Amniotic epithelial cell (primary cell): ENCODE measurements at regions not wholly inside any gene's neighbourhood (a gene's known extent, or its start where the extent isn't known, plus 50 kb on each side); places are given as distances from the start of the nearest gene placed in this dataset.

ENCODE experiments used
- DNase-seq: peaks from one replicate; pipeline ENCODE4 v3.0.0-alpha.2; 2010; ENCODE audit warnings: low read depth

DNA sequence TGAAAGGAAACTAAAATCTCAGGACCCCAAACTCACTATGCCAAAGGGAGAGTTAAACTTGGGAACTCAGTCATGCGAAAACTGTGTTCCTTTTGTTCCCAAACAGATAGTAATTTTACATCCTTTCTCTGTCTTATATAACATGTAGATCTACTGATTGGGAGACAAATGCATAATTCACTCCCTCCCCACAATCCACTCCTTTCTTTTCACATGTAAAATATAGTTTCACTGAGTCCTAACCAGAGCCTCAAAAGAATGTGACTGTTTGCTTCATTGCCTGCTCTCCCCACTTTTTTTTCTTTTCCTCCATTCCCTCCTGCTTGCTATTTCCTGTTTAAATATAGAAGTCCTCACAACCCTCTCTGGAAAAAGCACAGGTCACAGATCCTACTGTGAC, 699.3 kb upstream of the ADGRL3 start:
- DNase-seq = no peak

DNA sequence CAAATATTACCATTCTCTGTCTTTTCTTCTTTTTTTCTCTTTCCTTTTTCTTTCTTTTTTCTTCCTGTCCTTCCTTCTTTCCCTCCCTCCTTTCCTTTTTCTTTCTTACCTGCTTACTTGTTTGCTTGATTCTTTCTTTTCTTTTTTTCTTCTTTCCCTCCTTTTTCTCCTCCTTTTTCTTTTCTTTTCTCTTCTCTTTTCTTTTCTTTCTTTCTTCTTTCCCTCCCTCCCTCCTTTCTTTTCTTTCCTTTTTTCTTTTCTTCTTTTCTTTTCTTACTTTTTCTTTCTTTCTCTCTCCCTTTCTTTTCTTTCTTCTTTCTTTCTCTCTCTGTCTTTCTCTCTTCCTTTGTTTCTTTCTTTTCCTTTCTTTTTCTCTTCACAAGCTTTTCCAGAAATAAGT, 697.4 kb upstream of the ADGRL3 start:
- no peak for DNase-seq

DNA sequence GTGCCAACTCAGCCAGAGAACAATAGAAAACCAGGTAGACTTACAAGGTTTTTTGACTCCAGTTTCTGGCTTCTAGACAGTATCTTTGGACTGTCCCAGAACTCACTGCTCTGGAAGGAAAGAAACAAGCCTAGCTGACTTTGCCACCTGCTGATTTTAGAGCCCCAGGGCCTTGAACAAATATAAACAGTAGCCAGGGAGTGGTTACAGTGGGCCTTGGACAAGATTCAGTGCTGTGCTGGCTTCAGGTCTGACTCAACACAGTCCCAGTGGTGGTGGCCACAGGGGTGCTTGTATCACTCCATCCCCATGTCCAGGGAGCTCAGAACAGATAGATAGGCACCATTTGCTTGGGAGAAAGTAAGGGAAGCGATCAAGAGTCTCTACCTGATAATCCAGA, 694.1 kb upstream of the ADGRL3 start:
- no peak for DNase-seq

DNA sequence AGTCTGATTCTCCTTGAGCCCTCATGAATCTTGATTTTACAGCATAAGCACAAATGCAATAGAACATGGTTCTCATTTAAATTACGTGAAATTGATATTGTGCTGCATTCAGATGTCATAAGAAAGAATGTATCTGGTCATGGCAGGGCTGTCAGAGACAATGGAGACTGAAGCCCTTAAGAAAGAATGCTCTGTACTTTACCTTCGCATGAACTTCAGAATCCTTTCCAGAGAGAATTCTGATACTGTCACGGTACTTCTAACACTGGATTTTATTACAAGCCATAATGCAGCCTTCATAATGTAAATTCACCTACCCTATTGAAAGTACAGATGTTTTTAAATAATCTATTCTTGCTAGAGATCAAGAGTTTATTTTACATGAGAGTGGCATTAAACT, 677.9 kb upstream of the ADGRL3 start:
- no peak for DNase-seq

DNA sequence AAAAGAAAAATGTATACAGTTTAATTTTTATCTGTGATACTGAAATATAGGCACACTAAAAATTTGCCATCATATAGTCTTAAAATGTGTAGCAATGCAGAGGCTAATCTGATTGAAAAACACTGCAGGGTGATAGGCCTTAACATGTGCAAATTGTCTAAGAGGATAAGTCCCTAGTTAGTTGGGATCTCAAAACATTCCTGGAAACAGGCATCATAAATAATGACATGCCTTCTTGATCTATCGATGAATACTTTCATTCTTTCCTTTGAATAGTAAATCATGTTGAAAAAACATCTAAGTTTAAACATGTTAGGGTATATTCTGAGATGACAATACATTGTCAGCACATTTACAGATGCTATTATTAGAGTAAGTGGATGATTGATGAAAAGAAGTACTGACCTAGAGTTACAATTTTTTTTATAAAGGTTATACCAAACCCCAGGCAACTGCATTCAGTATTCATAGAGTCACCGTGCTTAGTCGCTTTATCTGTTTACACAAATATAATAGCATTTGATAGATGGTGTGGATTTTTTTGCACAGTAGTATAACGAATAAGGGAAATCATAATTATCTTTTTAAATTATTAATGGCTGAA, 668.2 kb upstream of the ADGRL3 start:
- DNase-seq = no peak

DNA sequence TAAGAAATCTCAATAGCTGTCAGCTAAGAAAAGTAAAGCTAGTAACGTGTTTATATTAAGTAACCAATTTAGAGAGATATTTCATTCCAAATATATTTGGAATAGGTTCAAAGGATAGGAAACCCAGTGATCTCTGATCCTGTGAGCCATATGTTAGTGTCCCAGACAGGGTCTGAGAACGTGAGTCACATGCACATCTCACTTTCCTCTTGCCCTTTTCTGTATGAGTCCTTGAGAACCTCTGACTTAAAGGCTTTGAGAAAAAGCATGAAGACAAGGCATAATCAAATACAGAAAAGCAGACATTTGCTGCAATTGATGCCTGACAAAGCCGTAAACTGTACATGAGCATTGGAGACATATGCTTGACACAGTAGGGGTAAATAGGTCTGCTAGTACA, 655.1 kb upstream of the ADGRL3 start:
- DNase-seq = no peak

DNA sequence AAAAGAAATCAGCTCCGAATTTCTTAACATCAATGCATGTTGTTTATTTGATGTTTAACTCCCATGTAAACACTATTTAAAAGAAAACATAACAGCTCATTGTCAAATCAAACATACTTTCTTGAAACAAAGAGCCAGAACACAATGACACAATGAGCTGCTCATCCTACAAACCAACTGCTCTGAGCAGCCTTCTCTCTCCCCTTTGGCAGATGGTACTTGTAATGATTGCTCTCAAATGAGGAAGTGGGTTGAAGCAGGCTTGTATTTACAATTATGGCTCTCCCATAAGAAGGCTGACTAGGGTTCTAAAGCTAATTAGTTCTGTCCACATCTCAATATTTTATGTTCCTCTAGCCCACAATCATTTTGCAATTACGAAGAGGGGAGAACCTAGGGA, 637.8 kb upstream of the ADGRL3 start:
- no peak for DNase-seq

DNA sequence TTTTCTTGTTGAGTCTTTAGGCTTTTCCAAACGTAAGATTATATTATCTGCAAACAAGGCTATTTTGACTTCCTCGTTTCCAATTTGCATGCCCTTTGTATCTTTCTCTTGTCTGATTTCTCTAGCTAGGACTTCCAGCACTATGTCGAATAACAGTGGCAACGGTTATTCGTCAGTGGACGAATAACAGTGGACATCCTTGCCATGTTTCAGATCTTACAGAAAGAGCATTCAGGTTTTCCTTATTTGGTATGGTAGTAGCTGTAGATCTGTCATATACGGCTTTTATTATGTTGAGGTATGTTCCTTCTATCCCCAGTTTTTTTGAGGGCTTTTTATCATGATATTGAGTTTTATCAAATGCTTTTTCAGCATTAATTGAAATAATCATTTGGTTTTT, 634.6 kb upstream of the ADGRL3 start:
- DNase-seq = no peak

DNA sequence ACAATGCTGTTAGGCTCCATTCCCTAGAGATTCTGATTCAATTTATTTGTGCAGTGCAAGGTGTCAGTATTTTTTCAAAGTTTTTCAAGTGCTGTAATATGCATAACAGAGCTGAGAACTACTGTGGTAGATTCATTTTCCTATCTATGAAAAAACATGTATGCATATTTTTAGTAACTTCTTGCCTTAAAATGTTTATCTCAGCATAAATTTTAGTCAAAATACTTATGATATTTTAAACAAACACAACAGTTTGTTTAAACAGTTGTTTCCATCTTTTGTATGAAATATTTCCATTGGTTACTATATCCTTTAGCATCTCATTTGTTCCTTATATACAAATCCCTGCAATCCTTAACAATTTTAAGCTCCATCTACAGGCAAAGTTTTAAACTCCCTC, 624.8 kb upstream of the ADGRL3 start:
- no peak for DNase-seq

DNA sequence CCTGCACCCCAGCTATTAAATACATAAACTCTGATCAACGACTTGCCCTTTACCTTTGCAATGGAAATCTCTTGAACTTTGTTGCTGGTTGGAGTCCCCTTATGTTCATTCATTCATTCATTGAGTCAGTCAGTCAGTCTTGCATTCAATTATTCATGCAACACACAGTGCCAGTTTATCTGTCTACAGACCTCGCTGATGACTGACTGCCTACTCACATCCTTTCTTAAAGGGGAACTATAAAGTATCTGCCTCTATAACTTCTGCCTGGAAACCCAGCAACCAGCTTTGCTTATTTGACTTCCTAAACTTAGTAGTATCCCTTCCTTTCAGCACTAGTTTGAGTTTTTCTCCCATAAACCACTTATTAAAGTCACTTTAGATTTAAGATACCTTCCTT, 620.8 kb upstream of the ADGRL3 start:
- DNase-seq = no peak

DNA sequence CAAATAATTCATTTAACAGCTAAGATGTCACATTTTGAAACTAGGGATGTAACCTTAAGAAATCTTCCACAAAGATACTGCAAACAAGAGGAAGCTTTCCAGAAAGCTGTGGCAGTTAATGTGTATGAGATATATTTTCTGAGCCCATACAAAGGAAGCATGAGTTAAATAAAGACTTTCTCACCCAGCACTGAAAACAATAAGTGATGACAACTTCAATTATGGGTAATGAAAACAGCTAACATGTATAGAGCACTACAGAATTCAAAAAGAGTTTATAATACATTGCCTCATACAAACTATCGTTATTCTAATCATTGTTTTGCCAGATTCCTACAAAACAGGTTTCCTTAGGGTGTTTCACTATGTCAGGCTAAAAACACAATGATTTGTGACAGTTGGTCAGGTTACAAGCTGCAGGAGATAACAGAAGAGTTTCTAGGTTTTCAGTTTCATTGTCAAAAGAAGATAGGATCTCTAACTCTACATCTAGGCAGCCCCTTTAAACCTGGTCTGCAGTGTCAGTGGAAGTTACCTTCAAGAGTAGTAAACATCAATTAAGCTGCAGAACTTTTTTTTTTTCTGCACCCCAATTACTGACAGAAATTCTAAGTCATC, 618.1 kb upstream of the ADGRL3 start:
- no peak for DNase-seq

DNA sequence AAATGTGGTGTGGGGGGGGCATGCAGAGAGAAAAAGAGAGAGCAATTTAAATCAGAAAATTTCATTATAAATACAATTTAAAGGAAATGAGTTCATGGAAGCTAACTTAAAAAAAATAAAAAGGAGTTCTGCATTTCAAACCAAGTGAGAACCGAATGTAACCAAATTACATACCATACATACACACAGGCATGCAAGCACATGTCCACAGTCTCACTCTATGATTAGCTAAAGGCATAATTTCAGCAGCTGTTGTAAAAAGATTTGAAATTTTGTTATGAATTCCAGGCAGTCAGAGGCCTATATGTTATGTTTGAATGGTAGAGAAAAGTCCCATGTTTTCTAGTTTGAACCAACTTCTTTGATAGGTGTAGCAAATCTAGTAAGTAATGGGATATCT, 611.6 kb upstream of the ADGRL3 start:
- no peak for DNase-seq

DNA sequence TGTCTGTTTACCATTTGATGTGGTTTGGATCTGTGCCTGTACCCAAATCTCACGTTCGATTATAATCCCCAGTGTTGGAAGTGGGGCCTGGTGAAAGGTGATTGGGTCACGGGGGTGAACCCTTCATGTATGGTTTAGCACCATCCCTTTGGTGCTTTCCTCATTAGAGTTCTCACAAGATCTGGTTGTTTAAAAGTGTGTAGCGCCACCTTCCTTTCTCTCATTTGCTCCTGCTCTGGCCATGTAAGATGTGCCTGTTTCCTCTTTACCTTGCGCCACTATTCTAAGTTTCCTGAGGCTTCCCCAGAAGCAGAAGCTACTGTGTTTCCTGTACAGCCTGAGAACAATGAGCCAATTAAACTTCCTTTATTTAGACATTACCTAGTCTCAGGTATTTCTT, 610.7 kb upstream of the ADGRL3 start:
- no peak for DNase-seq

DNA sequence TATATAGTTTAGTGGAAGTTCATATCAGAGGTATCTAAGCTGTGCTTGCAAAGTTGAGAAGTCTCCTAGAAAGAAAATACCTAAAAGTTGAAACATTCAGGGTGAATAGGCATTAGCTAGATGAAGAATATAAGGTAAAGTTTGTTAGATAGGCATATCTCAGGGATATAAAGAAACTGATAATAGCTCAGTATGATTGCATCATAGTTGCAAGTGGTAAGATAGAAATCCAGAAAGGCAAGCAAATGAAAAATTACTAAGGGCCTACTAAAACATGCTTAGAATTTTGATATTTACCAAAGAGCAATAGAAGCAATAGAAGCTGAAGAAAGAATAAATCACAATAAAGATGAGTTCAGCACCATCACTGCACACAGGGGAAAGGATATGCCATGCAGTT, 610.0 kb upstream of the ADGRL3 start:
- no peak for DNase-seq

DNA sequence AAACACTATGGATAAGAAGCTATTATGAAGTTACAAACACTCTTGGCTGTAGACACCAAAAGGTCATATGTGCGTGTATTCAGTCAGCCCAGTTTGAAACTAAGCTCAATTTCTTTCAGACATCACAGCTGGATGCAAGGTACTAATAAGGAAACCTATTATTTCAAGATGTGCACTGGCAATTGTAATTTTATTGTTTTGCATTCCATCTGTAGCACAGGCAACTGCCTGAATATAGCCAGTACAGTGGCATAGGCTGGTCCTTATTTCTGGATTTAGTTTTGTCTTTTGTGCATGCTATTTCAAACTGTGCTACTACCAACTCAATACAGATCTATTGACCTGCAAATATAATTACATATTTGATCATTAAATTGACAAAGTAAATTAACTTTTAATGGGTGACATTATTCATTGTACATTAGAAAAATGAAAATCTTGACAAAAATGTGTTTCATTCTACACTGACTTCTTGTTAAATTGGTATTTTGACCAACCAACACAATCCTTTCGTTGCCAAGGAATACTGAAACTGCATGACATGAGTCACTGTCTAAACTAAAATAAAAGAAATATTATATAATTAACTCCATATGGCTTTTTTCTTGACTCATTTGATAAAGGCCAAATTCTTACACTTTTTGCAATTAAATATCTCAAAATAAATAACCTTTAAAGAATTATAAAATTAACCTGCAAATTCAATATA, 594.3 kb upstream of the ADGRL3 start:
- no peak for DNase-seq

DNA sequence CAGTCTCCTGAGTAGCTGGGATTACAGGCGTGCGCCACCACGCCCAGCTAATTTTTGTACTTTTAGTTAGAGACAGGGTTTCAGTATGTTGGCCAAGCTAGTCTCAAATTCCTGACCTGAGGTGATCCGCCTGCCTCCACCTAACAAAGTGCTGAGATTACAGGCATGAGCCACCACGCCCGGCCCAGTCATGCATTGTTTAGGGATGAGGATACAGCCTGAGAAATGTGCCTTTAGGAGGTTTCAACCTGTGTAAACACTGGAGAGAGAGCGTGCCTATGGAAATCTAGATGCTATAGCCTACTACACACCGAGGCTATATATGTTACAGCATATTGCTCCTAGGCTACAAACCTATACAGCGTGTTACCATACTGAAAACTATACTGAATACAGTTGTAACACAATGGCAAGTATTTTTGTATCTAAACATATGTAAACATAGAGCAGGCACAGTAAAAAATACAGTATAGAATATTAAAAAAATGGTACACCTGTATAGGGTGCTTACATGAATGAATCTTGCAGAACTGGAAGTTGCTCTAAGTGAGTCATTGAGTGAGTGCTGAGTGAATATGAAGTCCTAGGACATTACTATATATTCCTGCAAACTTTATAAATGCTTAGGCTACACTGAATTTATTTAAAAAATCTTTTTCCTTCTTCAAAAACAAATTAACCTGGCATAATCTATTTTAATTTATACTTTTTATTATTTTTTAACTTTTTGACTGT, 588.2 kb upstream of the ADGRL3 start:
- no peak for DNase-seq

DNA sequence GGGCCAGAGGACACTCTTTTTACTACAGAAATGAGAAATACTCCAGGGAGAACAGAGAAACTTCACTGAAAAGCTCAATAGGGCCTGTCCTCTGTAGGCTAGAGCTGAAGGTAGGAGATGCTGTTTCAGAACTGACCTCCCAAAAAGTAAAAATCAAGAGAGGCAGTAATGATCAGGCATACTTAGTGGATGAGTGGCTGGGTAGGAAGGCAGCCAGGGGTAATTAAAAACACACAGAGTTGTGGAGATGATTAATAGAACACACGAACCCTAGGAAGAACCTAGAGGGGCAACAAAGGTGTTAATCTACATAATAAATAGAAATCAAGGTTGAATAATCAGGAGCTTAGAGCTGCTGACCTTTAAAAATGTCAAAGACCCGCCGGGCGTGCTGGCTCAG, 582.4 kb upstream of the ADGRL3 start:
- no peak for DNase-seq

DNA sequence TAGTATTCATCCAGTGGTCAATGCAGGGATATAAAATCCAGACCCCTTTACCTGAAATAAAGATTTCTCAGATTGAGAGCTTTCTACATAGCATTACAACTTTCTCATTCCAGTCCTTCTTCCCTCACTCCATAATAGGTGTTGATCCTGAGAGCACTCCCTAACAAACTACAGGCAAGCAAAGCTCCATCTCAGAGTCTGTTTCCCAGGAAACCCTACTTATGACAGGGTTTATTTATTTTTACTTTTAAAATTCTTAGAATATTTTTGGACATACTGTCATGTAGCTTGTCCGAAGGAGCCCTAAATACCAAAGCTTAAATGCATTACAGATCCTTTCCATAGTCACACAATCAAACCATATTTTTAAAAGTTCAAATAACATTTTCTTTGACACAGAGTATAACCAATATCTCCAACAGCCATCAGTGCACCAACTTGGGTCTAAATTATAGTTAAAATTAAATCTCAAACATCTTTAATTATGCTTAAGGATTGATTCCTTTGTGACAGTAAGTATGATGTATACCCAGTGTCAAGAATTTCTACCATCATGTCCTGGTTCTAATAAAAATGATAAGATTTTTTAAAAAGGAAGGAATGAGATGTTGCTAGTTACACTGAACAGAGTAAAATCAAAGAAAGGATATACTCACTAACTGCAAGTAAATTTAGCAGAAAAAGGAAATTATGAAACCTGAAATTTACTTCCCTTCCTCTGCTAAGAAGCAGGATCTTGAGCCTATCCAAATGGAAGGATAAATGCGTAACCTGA, 580.4 kb upstream of the ADGRL3 start:
- no peak for DNase-seq

DNA sequence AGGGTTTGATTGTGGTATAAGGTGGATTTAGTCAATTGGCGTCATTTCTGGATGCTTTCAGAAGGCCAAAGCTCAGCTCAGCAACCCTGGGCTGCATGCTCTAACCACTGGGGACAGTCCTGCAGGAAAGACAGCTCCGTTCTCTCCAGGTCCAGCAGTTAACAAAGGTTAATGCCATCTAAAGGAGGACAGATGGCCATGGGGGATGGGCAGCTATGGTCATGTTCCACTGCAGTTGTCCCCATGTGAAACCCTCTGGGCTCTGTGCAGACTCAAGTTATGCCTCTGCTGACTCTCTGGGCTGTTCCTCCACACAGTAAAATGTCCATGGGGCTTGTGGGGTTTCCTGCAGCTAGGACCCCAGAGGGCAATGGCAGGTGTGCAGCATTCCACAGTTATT, 562.1 kb upstream of the ADGRL3 start:
- no peak for DNase-seq

DNA sequence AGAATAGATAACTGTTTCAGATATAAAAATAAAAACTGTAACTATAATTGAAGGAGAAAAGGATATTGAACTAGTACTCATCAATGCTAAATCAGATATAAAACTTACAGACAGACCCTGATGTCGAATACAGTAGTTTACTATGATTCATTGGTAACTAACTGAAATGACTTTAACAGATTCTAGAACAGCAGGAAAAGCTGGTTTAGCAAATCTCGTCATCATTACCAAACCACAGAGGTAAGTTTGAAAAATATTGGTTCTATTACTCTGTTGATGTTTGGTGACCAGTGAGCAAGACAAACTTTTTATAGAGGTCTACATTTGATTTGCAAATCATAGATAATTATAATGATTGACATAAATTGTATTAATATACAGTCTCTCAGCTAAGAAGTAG, 551.4 kb upstream of the ADGRL3 start:
- DNase-seq = no peak

DNA sequence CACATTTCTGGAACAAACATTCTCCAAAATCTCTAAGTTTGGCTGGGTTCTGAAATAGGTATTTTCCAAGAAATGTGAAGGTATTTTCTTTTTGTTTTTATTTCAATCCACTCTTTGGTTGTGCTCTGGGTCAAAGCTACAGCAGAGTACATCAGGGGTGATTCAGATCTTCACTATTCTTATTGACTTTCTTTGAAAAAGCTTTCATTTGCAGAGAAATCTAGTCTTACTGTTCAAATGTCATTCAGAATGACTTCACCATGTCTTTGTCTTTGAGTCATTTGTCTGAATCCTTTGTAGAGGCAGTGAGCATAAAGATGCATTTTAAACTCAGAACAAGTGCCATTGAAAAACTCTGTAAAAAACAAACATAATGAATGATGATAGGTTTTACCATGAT, 547.2 kb upstream of the ADGRL3 start:
- DNase-seq = no peak

DNA sequence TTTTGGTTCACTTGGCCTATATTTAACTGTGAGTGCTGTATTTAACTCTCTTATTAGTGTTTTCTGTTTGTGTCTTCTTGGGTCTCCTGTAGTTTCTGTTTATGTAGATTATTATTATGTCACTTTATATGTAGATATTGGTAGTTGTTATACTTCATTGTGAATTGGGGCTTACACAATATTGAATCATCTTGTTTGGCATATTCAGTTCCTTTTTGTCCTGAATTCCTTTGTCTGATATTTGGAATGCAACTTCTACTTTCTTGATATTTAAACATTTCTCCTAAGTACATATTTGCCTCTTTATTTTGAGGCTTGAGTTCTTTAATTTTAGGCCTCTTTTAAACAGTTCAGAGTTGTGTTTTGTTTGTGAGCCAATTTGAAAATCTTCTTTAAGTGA, 544.8 kb upstream of the ADGRL3 start:
- DNase-seq = no peak
